GM23338 (cell line): ENCODE measurements at regions not wholly inside any gene's neighbourhood (a gene's known extent, or its start where the extent isn't known, plus 50 kb on each side); places are given as distances from the start of the nearest gene placed in this dataset.

Experiments used
- ATAC-seq: fragments of 200-7000 bp; cut with Tn5 transposase; 3 replicates; pipeline ENCODE4 v1.9.1; 2020
- DNase-seq: peaks from one replicate; pipeline ENCODE4 v3.0.0-alpha.2; 2015; ENCODE audit warnings: low spot score
- H2AFZ ChIP-seq: fragments of 200-600 bp; sonication (generic); 2 replicates; pipeline ENCODE4 v1.8.0; 2016; ENCODE audit warnings: antibody characterized with exemption, mild to moderate bottlenecking, moderate library complexity
- H3F3A ChIP-seq: fragments of 200-600 bp; sonication (generic); replicated peaks from 2 replicates; pipeline ENCODE4 v1.8.0; 2017; ENCODE audit warnings: antibody characterized with exemption, mixed run types, low read depth
- H3K27ac ChIP-seq: fragments of 200-600 bp; sonication (generic); 2 replicates; pipeline ENCODE4 v1.6.1; 2016; ENCODE audit warnings: low read depth
- H3K27me3 ChIP-seq: fragments of 200-600 bp; sonication (generic); 2 replicates; pipeline ENCODE4 v1.8.0; 2016; ENCODE audit warnings: mild to moderate bottlenecking, mixed run types, moderate library complexity; ENCODE audit not compliant: insufficient read depth
- H3K36me3 ChIP-seq: fragments of 200-600 bp; sonication (generic); 2 replicates; pipeline ENCODE4 v1.8.0; 2016; ENCODE audit warnings: mild to moderate bottlenecking; ENCODE audit not compliant: insufficient read depth
- H3K4me1 ChIP-seq: fragments of 200-600 bp; sonication (generic); 2 replicates; pipeline ENCODE4 v1.8.0; 2016; ENCODE audit warnings: mild to moderate bottlenecking, moderate library complexity; ENCODE audit not compliant: insufficient read depth
- H3K4me2 ChIP-seq: fragments of 200-600 bp; sonication (generic); 2 replicates; pipeline ENCODE4 v1.7.1; 2017; ENCODE audit warnings: mixed run types
- H3K4me3 ChIP-seq: fragments of 200-600 bp; sonication (generic); 2 replicates; pipeline ENCODE4 v1.6.1; 2016; ENCODE audit warnings: mixed run types
- H3K79me2 ChIP-seq: fragments of 200-600 bp; sonication (generic); replicated peaks from 2 replicates; pipeline ENCODE4 v1.8.0; 2017; ENCODE audit warnings: mild to moderate bottlenecking; ENCODE audit not compliant: insufficient read depth
- H3K9me2 ChIP-seq: fragments of 200-600 bp; sonication (generic); 2 replicates; pipeline ENCODE4 v1.8.0; 2017; ENCODE audit not compliant: insufficient read depth
- H4K20me1 ChIP-seq: fragments of 200-600 bp; sonication (generic); replicated peaks from 2 replicates; pipeline ENCODE4 v1.8.0; 2017; ENCODE audit warnings: mild to moderate bottlenecking; ENCODE audit not compliant: insufficient read depth
- H3K27ac Mint-ChIP-seq: 2 replicates; pipeline ENCODE4 v1.8.0; 2020; ENCODE audit warnings: inconsistent platforms, mild to moderate bottlenecking, moderate library complexity, mixed read lengths
- H3K27me3 Mint-ChIP-seq: 3 replicates; pipeline ENCODE4 v1.8.0; 2022; ENCODE audit warnings: low read depth, mild to moderate bottlenecking, moderate library complexity, mixed read lengths, inconsistent platforms; ENCODE audit not compliant: insufficient read depth, poor library complexity
- H3K36me3 Mint-ChIP-seq: 3 replicates; pipeline ENCODE4 v1.8.0; 2021; ENCODE audit warnings: low read depth, mild to moderate bottlenecking, inconsistent platforms, moderate library complexity, mixed read lengths
- H3K4me1 Mint-ChIP-seq: 3 replicates; pipeline ENCODE4 v1.8.0; 2020; ENCODE audit warnings: mild to moderate bottlenecking, inconsistent platforms, mixed read lengths
- H3K4me3 Mint-ChIP-seq: 3 replicates; pipeline ENCODE4 v1.8.0; 2021; ENCODE audit warnings: moderate library complexity, mild to moderate bottlenecking, inconsistent platforms, mixed read lengths
- H3K9me3 Mint-ChIP-seq: 3 replicates; pipeline ENCODE4 v1.8.0; 2020; ENCODE audit warnings: moderate library complexity, mild to moderate bottlenecking, inconsistent platforms, mixed read lengths
- CREB1 ChIP-seq: fragments of 250-450 bp; sonication (Bioruptor Pico); IDR thresholded peaks from 2 replicates; pipeline ENCODE4 v1.5.0; 2020; ENCODE audit warnings: low read depth, mild to moderate bottlenecking, moderate library complexity
- CTCF ChIP-seq, 2 experiments: fragments of 200-600 bp in 1 of 2; sonication (generic) in 1 of 2; conservative IDR thresholded peaks; 2 replicates each; pipeline versions ENCODE4 v1.5.1 to v1.6.1; 2016 to 2017; ENCODE audit warnings: antibody characterized with exemption in 2 of 2, low read depth in 2 of 2, mild to moderate bottlenecking in 2 of 2, moderate library complexity in 1 of 2
- ETS1 ChIP-seq: IDR thresholded peaks from 2 replicates; pipeline ENCODE4 v1.6.1; 2016; ENCODE audit warnings: antibody characterized with exemption
- EZH2 ChIP-seq: fragments of 200-600 bp; sonication (generic); IDR thresholded peaks from one replicate; pipeline ENCODE4 v1.8.0; 2017; ENCODE audit warnings: antibody characterized with exemption, mild to moderate bottlenecking, low read depth; ENCODE audit not compliant: unreplicated experiment
- EZH2phosphoT487 ChIP-seq: fragments of 200-600 bp; sonication (generic); IDR thresholded peaks from one replicate; pipeline ENCODE4 v1.8.1; 2018; ENCODE audit warnings: antibody characterized with exemption; ENCODE audit not compliant: unreplicated experiment
- JUNB ChIP-seq: IDR thresholded peaks from one replicate; pipeline ENCODE4 v1.6.1; 2016; ENCODE audit warnings: antibody characterized with exemption; ENCODE audit not compliant: unreplicated experiment
- NANOG ChIP-seq: IDR thresholded peaks from 2 replicates; pipeline ENCODE4 v1.6.1; 2016; ENCODE audit warnings: antibody characterized with exemption, borderline replicate concordance
- POLR2AphosphoS5 ChIP-seq: IDR thresholded peaks from 2 replicates; pipeline ENCODE4 v1.6.1; 2016; ENCODE audit warnings: antibody characterized with exemption, low read depth
- REST ChIP-seq: IDR thresholded peaks from one replicate; pipeline ENCODE4 v1.6.1; 2018; ENCODE audit warnings: antibody characterized with exemption; ENCODE audit not compliant: unreplicated experiment
- STAT1 ChIP-seq: IDR thresholded peaks from one replicate; pipeline ENCODE4 v1.6.1; 2016; ENCODE audit warnings: antibody characterized with exemption; ENCODE audit not compliant: unreplicated experiment
- ZNF114 ChIP-seq: fragments of 250-450 bp; sonication (Bioruptor Pico); IDR thresholded peaks from 2 replicates; pipeline ENCODE4 v1.5.0; 2020; ENCODE audit warnings: mild to moderate bottlenecking, moderate library complexity
- ZNF331 ChIP-seq: fragments of 250-450 bp; sonication (Bioruptor Pico); IDR thresholded peaks from 2 replicates; pipeline ENCODE4 v1.5.0; 2020; ENCODE audit warnings: low read depth, mild to moderate bottlenecking, moderate library complexity
- ZNF462 ChIP-seq: fragments of 250-450 bp; sonication (Bioruptor Pico); IDR thresholded peaks from 2 replicates; pipeline ENCODE4 v1.5.0; 2020; ENCODE audit warnings: mild to moderate bottlenecking, moderate library complexity

- DNase-seq, result no peak
- Histone ChIP-seq H3K4me1 (no peaks in the 10 kb centered on the region), H2AFZ (no peak overlapping the region), H3K4me3 (no peak overlapping the region), H3K27me3 (no peaks in the 10 kb centered on the region), H3K79me2 (no peaks in the 10 kb centered on the region), H3K36me3 (no peaks in the 10 kb centered on the region), H3F3A (no peaks in the 10 kb centered on the region), H3K9me2 (no peaks in the 10 kb centered on the region), H4K20me1 (no peaks in the 10 kb centered on the region), H3K4me2 (no peak overlapping the region), H3K27ac (no peak overlapping the region)
- H3K27ac Mint-ChIP-seq, result no peak overlapping the region
- peaks cover 27% of the 10 kb centered on the region for H3K9me3 Mint-ChIP-seq
- H3K4me1 Mint-ChIP-seq, result no peaks in the 10 kb centered on the region
- no peak for ATAC-seq
- no peak for TF ChIP-seq EZH2
- TF ChIP-seq NANOG, result no peak
- TF ChIP-seq ZNF331 (CRISPR knock-in tag), result no peak
- no peak for TF ChIP-seq CREB1 (CRISPR knock-in tag)
- no peak for TF ChIP-seq CTCF (conservative IDR thresholded peaks at IDR 0.05; ENCODE audit: low read depth in 2 of 2)
- TF ChIP-seq ETS1, result no peak
- no peak for TF ChIP-seq POLR2AphosphoS5
- no peak for TF ChIP-seq ZNF462 (CRISPR knock-in tag)
- no peak for TF ChIP-seq ZNF114 (CRISPR knock-in tag)
- no peak for TF ChIP-seq STAT1
- no peak for TF ChIP-seq JUNB
- no peak for TF ChIP-seq REST
- TF ChIP-seq EZH2phosphoT487, result no peak
- peaks cover 5% of the 10 kb centered on the region; the same call in 2 of the 3 replicates for H3K36me3 Mint-ChIP-seq
- peaks cover 4% of the 10 kb centered on the region for H3K27me3 Mint-ChIP-seq
- H3K4me3 Mint-ChIP-seq, result no peak overlapping the region
Observed at GRCh38 chr2:168371273-168372019, 84.6 kb upstream of the CERS6 start.
